KOPT-K1 (cell line): ENCODE measurements at regions not wholly inside any gene's neighbourhood (a gene's known extent, or its start where the extent isn't known, plus 50 kb on each side); places are given as distances from the start of the nearest gene placed in this dataset.

Experiments used
- H3K27ac ChIP-seq: fragments of 200-600 bp; sonication (generic); 2 replicates; pipeline ENCODE4 v1.5.1; 2016; ENCODE audit warnings: antibody characterized with exemption, mild to moderate bottlenecking, low read depth, low read length; ENCODE audit not compliant: poor library complexity, severe bottlenecking
- H3K36me3 ChIP-seq: fragments of 200-600 bp; sonication (generic); 2 replicates; pipeline ENCODE4 v1.5.1; 2017; ENCODE audit warnings: antibody characterized with exemption, mild to moderate bottlenecking, low read length, moderate library complexity; ENCODE audit not compliant: insufficient read depth
- H3K9me3 ChIP-seq: fragments of 200-600 bp; sonication (generic); 2 replicates; pipeline ENCODE4 v1.5.1; 2017; ENCODE audit warnings: antibody characterized with exemption, low read length, mild to moderate bottlenecking; ENCODE audit not compliant: insufficient read depth, poor library complexity, severe bottlenecking

- H3K27ac ChIP-seq = no peak overlapping the region
- no peaks in the 10 kb centered on the region for H3K9me3 ChIP-seq
- H3K36me3 ChIP-seq = no peaks in the 10 kb centered on the region
These were observed 358.8 kb upstream of the MEOX2 start for GRCh38 chr7:16045296-16045695.

DNA sequence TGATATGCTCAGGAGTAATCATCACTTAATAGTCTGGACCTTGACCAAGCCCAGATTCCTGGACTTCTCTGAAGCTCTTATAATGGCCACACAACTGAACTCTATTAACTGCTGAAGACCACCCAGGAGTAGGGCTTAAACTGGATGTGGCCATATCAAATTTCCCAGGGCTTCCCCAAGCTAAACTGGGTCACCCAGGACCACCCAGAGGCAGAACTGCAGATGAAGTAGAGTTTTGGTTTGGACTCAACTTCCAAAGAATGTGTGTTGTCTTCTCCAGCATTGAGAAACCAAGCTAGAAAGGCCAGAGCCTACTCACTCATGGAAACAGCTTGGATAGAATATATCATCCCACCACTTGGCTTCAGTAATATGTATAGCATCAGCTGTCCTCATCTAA is 358.2 kb upstream of the MEOX2 start:
- H3K9me3 ChIP-seq = no peaks in the 10 kb centered on the region
- H3K27ac ChIP-seq = no peak overlapping the region

DNA sequence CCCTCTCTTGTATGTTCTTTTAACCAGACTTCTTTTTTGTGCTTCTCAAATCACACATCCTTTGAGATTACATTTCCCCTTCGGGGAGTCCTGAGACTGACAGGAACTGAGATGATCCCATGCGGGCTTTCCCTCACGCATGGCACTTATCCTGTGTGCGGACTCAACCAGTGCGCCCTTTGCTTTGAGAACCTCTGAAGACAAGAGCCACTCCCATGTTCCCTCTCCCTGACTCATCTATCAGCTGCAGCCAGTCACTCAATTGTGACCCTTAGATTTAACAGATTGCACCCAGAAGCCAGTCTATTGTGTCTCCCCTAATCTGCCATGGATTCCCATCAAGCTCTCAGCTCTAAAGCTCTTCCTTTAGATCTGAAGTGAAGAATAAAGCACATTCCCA is 353.9 kb upstream of the MEOX2 start:
- no peaks in the 10 kb centered on the region for H3K9me3 ChIP-seq
- H3K27ac ChIP-seq = no peak overlapping the region
- no peaks in the 10 kb centered on the region for H3K36me3 ChIP-seq

More for the DNA sequence above, 358.2 kb upstream of the MEOX2 start:
- no peaks in the 10 kb centered on the region for H3K36me3 ChIP-seq

DNA sequence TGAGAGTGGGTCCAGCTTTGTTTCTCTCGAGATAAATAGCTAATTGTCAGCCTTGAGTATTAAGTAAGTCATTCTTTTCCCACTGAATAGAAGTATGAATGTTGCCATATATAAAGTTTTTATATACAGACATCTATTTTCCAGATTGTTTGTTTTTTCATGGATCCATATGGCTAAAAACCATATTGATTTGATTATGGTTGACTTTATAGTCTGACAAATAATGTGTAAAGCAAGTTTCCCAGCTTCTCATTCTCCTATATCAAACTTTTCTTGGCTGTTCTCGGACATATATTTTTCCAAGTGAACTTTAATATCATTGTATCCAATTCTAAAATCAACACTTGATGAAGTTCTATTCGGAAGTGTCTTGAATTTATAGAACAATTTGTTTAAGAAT is 352.4 kb upstream of the MEOX2 start:
- H3K27ac ChIP-seq = no peak overlapping the region
- no peaks in the 10 kb centered on the region for H3K36me3 ChIP-seq
- no peaks in the 10 kb centered on the region for H3K9me3 ChIP-seq

- H3K9me3 ChIP-seq = no peaks in the 10 kb centered on the region
- no peaks in the 10 kb centered on the region for H3K36me3 ChIP-seq
- no peak overlapping the region for H3K27ac ChIP-seq
These were observed 348.9 kb upstream of the MEOX2 start for GRCh38 chr7:16035392-16035791.

DNA sequence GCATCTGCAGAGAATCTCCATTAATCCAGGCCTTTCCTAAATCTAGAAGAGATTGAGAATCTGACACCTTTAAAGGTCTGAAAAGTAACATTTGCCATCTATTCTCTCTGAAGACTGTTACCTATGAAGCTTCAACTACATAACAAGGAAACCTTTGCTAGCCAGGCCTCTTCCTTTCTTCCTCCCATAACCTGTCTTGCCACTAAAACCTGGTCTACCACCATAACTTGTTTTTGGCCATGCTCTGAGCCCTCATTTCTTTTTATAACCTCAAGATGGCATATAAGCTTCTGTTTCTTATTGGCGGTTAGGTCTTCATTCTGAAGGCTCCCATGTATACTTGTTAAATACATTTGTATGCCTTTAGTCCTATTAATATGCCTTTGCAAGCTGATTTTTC is 348.4 kb upstream of the MEOX2 start:
- no peak overlapping the region for H3K27ac ChIP-seq
- H3K9me3 ChIP-seq = no peaks in the 10 kb centered on the region
- no peaks in the 10 kb centered on the region for H3K36me3 ChIP-seq

GRCh38 chr7:16034353-16034752 is 347.9 kb upstream of the MEOX2 start:
- no peaks in the 10 kb centered on the region for H3K9me3 ChIP-seq
- no peak overlapping the region for H3K27ac ChIP-seq
- H3K36me3 ChIP-seq = no peaks in the 10 kb centered on the region

DNA sequence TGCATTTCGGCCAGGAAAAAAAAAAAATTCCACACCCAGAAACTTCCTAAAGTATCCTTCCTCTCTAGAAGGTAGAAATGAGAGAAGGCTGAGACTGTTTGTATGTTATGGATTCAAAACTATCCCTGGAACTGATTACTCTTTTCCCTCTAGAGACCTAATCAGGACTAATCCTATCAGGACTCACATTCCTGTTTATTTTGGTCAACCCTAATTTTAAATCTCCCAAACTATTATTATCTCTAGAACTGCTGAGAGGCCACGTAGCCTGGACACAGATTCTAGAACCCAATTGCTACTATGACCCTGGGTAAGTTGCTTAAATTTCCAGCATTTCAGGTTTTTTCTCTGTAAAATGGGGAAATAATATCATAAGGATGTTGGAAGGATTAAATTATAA is 346.8 kb upstream of the MEOX2 start:
- H3K9me3 ChIP-seq = no peaks in the 10 kb centered on the region
- no peaks in the 10 kb centered on the region for H3K36me3 ChIP-seq
- H3K27ac ChIP-seq = no peak overlapping the region

- Histone ChIP-seq H3K36me3 (no peaks in the 10 kb centered on the region), H3K9me3 (no peaks in the 10 kb centered on the region), H3K27ac (no peak overlapping the region)
These were observed 342.2 kb upstream of the MEOX2 start for GRCh38 chr7:16028636-16029035.

DNA sequence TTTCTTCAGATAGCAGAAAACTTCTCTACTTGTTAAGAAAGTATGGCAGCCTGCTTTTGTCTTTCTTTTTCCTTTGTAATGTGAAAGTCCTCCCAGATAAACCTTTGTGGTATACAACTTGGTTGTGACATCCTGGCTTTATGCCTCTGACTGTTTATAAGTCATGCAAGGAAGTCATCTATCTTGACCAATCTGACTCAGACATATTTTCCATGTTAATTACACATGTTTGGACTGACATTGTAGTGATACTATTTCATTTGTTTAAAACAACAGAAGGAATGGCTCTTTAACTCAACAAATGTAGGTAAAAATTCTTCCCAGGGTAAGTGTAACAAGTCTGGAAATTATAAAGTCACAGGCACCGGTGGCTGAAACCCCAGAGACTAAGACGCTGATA is 341.6 kb upstream of the MEOX2 start:
- H3K36me3 ChIP-seq = no peaks in the 10 kb centered on the region
- H3K27ac ChIP-seq = no peak overlapping the region
- H3K9me3 ChIP-seq = no peaks in the 10 kb centered on the region

GRCh38 chr7:16027396-16027795 is 340.9 kb upstream of the MEOX2 start:
- Histone ChIP-seq H3K9me3 (no peaks in the 10 kb centered on the region), H3K27ac (no peak overlapping the region)

DNA sequence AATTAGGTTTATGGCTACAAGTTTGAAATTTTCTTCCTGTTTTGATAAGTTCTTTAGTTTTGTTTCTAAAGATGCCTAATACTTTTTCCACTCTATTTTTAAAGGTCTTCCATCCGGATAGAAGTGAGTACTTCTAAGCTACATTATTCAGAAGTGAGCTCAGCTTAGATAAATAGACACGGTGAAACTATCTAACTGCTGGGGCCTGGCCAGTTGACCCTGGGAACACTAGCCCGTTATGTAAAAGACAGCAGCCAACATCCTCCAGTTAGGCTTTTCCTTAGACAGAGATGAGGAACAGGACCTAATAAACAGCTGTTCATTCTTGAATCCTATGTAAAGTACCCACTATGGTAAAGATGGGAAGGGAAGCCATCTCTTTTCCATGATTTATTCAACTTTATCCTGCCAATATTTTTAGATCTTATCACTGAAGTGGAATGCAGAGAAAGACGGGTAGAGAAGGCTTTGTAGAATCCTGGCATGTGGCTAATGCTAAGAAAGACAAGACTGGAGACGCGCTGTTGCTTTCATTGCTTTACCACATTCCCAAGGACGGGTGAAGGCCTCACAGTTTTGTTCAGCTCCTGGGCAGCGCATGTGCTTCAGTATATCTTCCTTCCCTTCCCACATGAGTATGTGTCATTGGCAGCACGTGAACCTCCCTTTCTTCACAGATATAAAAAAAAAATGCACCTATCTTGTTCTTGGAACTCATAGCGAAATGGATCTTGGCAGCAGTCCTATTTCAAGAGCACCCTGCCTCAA is 340.0 kb upstream of the MEOX2 start:
- H3K9me3 ChIP-seq = no peaks in the 10 kb centered on the region
- H3K36me3 ChIP-seq = no peaks in the 10 kb centered on the region
- H3K27ac ChIP-seq = no peak overlapping the region

More at GRCh38 chr7:16027396-16027795, 340.9 kb upstream of the MEOX2 start:
- no peaks in the 10 kb centered on the region for H3K36me3 ChIP-seq

GRCh38 chr7:16025696-16026095 is 339.2 kb upstream of the MEOX2 start:
- no peaks in the 10 kb centered on the region for H3K9me3 ChIP-seq
- no peak overlapping the region for H3K27ac ChIP-seq
- H3K36me3 ChIP-seq = no peaks in the 10 kb centered on the region

- no peaks in the 10 kb centered on the region for H3K36me3 ChIP-seq
- no peak overlapping the region for H3K27ac ChIP-seq
- no peaks in the 10 kb centered on the region for H3K9me3 ChIP-seq
These were observed 337.0 kb upstream of the MEOX2 start for GRCh38 chr7:16023503-16023902.

GRCh38 chr7:16023046-16023445 is 336.6 kb upstream of the MEOX2 start:
- H3K9me3 ChIP-seq = no peaks in the 10 kb centered on the region
- H3K27ac ChIP-seq = no peak overlapping the region
- H3K36me3 ChIP-seq = no peaks in the 10 kb centered on the region

- Histone ChIP-seq H3K9me3 (no peaks in the 10 kb centered on the region), H3K36me3 (no peaks in the 10 kb centered on the region), H3K27ac (no peak overlapping the region)
These were observed 335.4 kb upstream of the MEOX2 start for GRCh38 chr7:16021851-16022250.
